Cardiac muscle cell (in vitro differentiated cells and primary cell): ENCODE measurements at regions not wholly inside any gene's neighbourhood (a gene's known extent, or its start where the extent isn't known, plus 50 kb on each side); places are given as distances from the start of the nearest gene placed in this dataset.

Experiments used
- DNase-seq, 2 donors: peaks; one replicate each; pipeline versions ENCODE4 v3.0.0 to v3.0.0-alpha.2; 2010 to 2017; ENCODE audit warnings: low read depth in 1 of 2, low spot score in 1 of 2
- H3K27ac ChIP-seq: fragments of 200-600 bp; sonication (generic); 2 replicates; pipeline ENCODE4 v1.5.1; 2016
- H3K27me3 ChIP-seq: fragments of 200-600 bp; sonication (generic); 2 replicates; pipeline ENCODE4 v1.6.0; 2016; ENCODE audit warnings: control low read depth
- H3K36me3 ChIP-seq: fragments of 200-600 bp; sonication (generic); 2 replicates; pipeline ENCODE4 v1.5.1; 2016; ENCODE audit warnings: control low read depth
- H3K4me1 ChIP-seq: fragments of 200-600 bp; sonication (generic); 2 replicates; pipeline ENCODE4 v1.8.1; 2017; ENCODE audit warnings: low read depth, mild to moderate bottlenecking, mixed run types
- H3K4me3 ChIP-seq: fragments of 200-600 bp; sonication (generic); 2 replicates; pipeline ENCODE4 v1.5.1; 2016; ENCODE audit warnings: mild to moderate bottlenecking
- H3K9me3 ChIP-seq: fragments of 200-600 bp; sonication (generic); 2 replicates; pipeline ENCODE4 v1.5.1; 2017; ENCODE audit warnings: low read depth, mild to moderate bottlenecking, control low read depth
- CTCF ChIP-seq: IDR thresholded peaks from 2 replicates; pipeline ENCODE4 v1.5.1; 2012; ENCODE audit warnings: low read depth, mild to moderate bottlenecking, low read length

GRCh38 chr20:19009081-19009688 is 195.6 kb downstream of the SCP2D1 start:
- Histone ChIP-seq H3K9me3 (no peaks in the 10 kb centered on the region), H3K4me1 (no peaks in the 10 kb centered on the region), H3K4me3 (no peak overlapping the region), H3K27me3 (no peaks in the 10 kb centered on the region), H3K27ac (no peak overlapping the region), H3K36me3 (no peaks in the 10 kb centered on the region)
- no peak for DNase-seq
- TF ChIP-seq CTCF, result no peak

GRCh38 chr20:19012676-19013075 is 199.1 kb downstream of the SCP2D1 start:
- no peaks in the 10 kb centered on the region for H3K9me3 ChIP-seq
- H3K4me3 ChIP-seq, result no peak overlapping the region
- H3K36me3 ChIP-seq, result no peaks in the 10 kb centered on the region
- DNase-seq, result no peak
- no peaks in the 10 kb centered on the region for H3K27me3 ChIP-seq
- no peaks in the 10 kb centered on the region for H3K4me1 ChIP-seq
- TF ChIP-seq CTCF, result no peak
- no peak overlapping the region for H3K27ac ChIP-seq

- Histone ChIP-seq H3K27ac (no peak overlapping the region), H3K27me3 (no peaks in the 10 kb centered on the region), H3K4me1 (no peaks in the 10 kb centered on the region), H3K36me3 (no peaks in the 10 kb centered on the region), H3K4me3 (no peak overlapping the region), H3K9me3 (no peaks in the 10 kb centered on the region)
- DNase-seq, result no peak
- TF ChIP-seq CTCF, result no peak
These were observed 198.5 kb upstream of the SLC24A3 start for GRCh38 chr20:19013907-19014306.

GRCh38 chr20:19015351-19016139 is 196.9 kb upstream of the SLC24A3 start:
- no peak for TF ChIP-seq CTCF
- H3K27me3 ChIP-seq, result no peaks in the 10 kb centered on the region
- no peaks in the 10 kb centered on the region for H3K36me3 ChIP-seq
- no peak for DNase-seq
- H3K4me3 ChIP-seq, result no peak overlapping the region
- H3K27ac ChIP-seq, result no peak overlapping the region
- H3K4me1 ChIP-seq, result no peaks in the 10 kb centered on the region
- no peaks in the 10 kb centered on the region for H3K9me3 ChIP-seq

GRCh38 chr20:19016140-19016497 is 196.3 kb upstream of the SLC24A3 start:
- no peak for TF ChIP-seq CTCF
- H3K36me3 ChIP-seq, result no peaks in the 10 kb centered on the region
- no peak overlapping the region for H3K4me3 ChIP-seq
- H3K4me1 ChIP-seq, result no peaks in the 10 kb centered on the region
- H3K27ac ChIP-seq, result no peak overlapping the region
- no peak for DNase-seq
- H3K9me3 ChIP-seq, result no peaks in the 10 kb centered on the region
- H3K27me3 ChIP-seq, result no peaks in the 10 kb centered on the region
